ENCODE measurements at regions not wholly inside any gene's neighbourhood (a gene's known extent, or its start where the extent isn't known, plus 50 kb on each side); places are given as distances from the start of the nearest gene placed in this dataset.

GRCh38 chr1:94306521-94306920 is 69.1 kb upstream of the ARHGAP29 start:
- BruUV-seq (replicated peaks), result no TSS peak
- no peaks in the 10 kb centered on the region for H3K9me2 ChIP-seq (ENCODE audit: insufficient read depth)
- H3K36me3 ChIP-seq (ENCODE audit: low read depth), result no peaks in the 10 kb centered on the region
- ChIA-PET CTCF (no interaction called here), POLR2A (ENCODE audit: unreplicated experiment) (no interaction called here)
- no peak for DNase-seq
- no peak overlapping the region for H2AFZ ChIP-seq
- H3K79me2 ChIP-seq (ENCODE audit: low read depth), result no peaks in the 10 kb centered on the region
- peaks cover 45% of the 10 kb centered on the region for H3K4me1 ChIP-seq (replicated peaks; ENCODE audit: insufficient read depth)
- no peak overlapping the region for H3K27ac ChIP-seq
- peaks cover 11% of the 10 kb centered on the region; the same call in 1 of the 2 replicates for H3K9me3 ChIP-seq (ENCODE audit: insufficient read depth, low read depth)
- no peaks in the 10 kb centered on the region for H3K27me3 ChIP-seq (ENCODE audit: insufficient read depth, low read depth)
- no peak for TF ChIP-seq CTCF (conservative IDR thresholded peaks at IDR 0.05)
- TF ChIP-seq EZH2 (IDR thresholded peaks at IDR 0.05; ENCODE audit: low read depth), result no peak
- no peaks in the 10 kb centered on the region for H4K20me1 ChIP-seq (ENCODE audit: insufficient read depth)
- H3K4me2 ChIP-seq, result no peak overlapping the region
- H3K4me3 ChIP-seq, result no peak overlapping the region
- intact Hi-C loops (cut with micrococcal nuclease; ENCODE audit: unreplicated experiment), result no loop called here
- H3F3A ChIP-seq (ENCODE audit: insufficient read depth, low read depth), result peaks cover 19% of the 10 kb centered on the region; the same call in 1 of the 2 replicates

GRCh38 chr1:94305704-94306103 is 68.3 kb upstream of the ARHGAP29 start:
- H3K27me3 ChIP-seq (ENCODE audit: insufficient read depth, low read depth), result no peaks in the 10 kb centered on the region
- peak in 1 of 2 experiments; percentile 65 for DNase-seq
- H3K4me2 ChIP-seq, result no peak overlapping the region
- H3K27ac ChIP-seq, result 0 out of 2 replicates have a peak overlapping the region, but pooled peaks have one; percentile 24
- no peaks in the 10 kb centered on the region for H3K79me2 ChIP-seq (ENCODE audit: low read depth)
- H4K20me1 ChIP-seq (ENCODE audit: insufficient read depth), result no peaks in the 10 kb centered on the region
- no peak overlapping the region for H3K4me3 ChIP-seq
- intact Hi-C loops (cut with micrococcal nuclease; ENCODE audit: unreplicated experiment), result no loop called here
- CTCF ChIA-PET, result no interaction called here
- H3K36me3 ChIP-seq (ENCODE audit: low read depth), result no peaks in the 10 kb centered on the region
- BruUV-seq (replicated peaks), result no TSS peak
- H3K9me3 ChIP-seq (ENCODE audit: insufficient read depth, low read depth), result 0 out of 2 replicates have a peak, but pooled peaks cover 2% of the 10 kb centered on the region
- TF ChIP-seq CTCF (conservative IDR thresholded peaks at IDR 0.05) (no peak), EZH2 (IDR thresholded peaks at IDR 0.05; ENCODE audit: low read depth) (no peak)
- POLR2A ChIA-PET (ENCODE audit: unreplicated experiment), result interaction anchor here (0.6 to 0.7 kb wide), 2 partner anchors 60 to 812 kb away, joined by 4 to 5 read pairs; no protein-coding TSS in a partner anchor
- peaks cover 46% of the 10 kb centered on the region for H3K4me1 ChIP-seq (replicated peaks; ENCODE audit: insufficient read depth)
- no peak overlapping the region for H2AFZ ChIP-seq
- no peaks in the 10 kb centered on the region for H3K9me2 ChIP-seq (ENCODE audit: insufficient read depth)
- peaks cover 27% of the 10 kb centered on the region for H3F3A ChIP-seq (ENCODE audit: insufficient read depth, low read depth)

- POLR2A ChIA-PET (ENCODE audit: unreplicated experiment), result no interaction called here
These were observed 67.2 kb upstream of the ARHGAP29 start for GRCh38 chr1:94304553-94304952.

More at GRCh38 chr1:94304553-94304952, 67.2 kb upstream of the ARHGAP29 start:
- H3K9me2 ChIP-seq (ENCODE audit: insufficient read depth), result no peaks in the 10 kb centered on the region
- no peaks in the 10 kb centered on the region for H4K20me1 ChIP-seq (ENCODE audit: insufficient read depth)
- peaks cover 39% of the 10 kb centered on the region for H3F3A ChIP-seq (ENCODE audit: insufficient read depth, low read depth)
- peak overlapping the region; percentile 24 for H3K27ac ChIP-seq
- H3K79me2 ChIP-seq (ENCODE audit: low read depth), result no peaks in the 10 kb centered on the region
- no peaks in the 10 kb centered on the region for H3K36me3 ChIP-seq (ENCODE audit: low read depth)
- peak overlapping the region; percentile 1; the same call in 1 of the 2 replicates for H3K4me2 ChIP-seq
- intact Hi-C loops (cut with micrococcal nuclease; ENCODE audit: unreplicated experiment), result no loop called here
- 0 out of 2 replicates have a peak, but pooled peaks cover 2% of the 10 kb centered on the region for H3K9me3 ChIP-seq (ENCODE audit: insufficient read depth, low read depth)
- H2AFZ ChIP-seq, result no peak overlapping the region
- CTCF ChIA-PET, result no interaction called here
- no peak for TF ChIP-seq EZH2 (IDR thresholded peaks at IDR 0.05; ENCODE audit: low read depth)
- TF ChIP-seq CTCF (conservative IDR thresholded peaks at IDR 0.05), result no peak
- no TSS peak for BruUV-seq (replicated peaks)
- H3K4me1 ChIP-seq (replicated peaks; ENCODE audit: insufficient read depth), result peaks cover 45% of the 10 kb centered on the region
- no peaks in the 10 kb centered on the region for H3K27me3 ChIP-seq (ENCODE audit: insufficient read depth, low read depth)
- DNase-seq, result no peak
- H3K4me3 ChIP-seq, result no peak overlapping the region

All from PC-9 (cell line).